ENCODE measurements at regions not wholly inside any gene's neighbourhood (a gene's known extent, or its start where the extent isn't known, plus 50 kb on each side); places are given as distances from the start of the nearest gene placed in this dataset.

- no peak for TF ChIP-seq POLR2A (IDR thresholded peaks at IDR 0.05; ENCODE audit: low read depth)
- no peak for TF ChIP-seq CTCF (IDR thresholded peaks at IDR 0.05)
Measured at GRCh38 chr12:128109636-128110035, 157.3 kb upstream of the TMEM132C start.
